Cardiac septum (tissue), 1 donor: ENCODE measurements at regions not wholly inside any gene's neighbourhood (a gene's known extent, or its start where the extent isn't known, plus 50 kb on each side); places are given as distances from the start of the nearest gene placed in this dataset.
"Not testable (repeated sequence)": the region's sequence is repeated elsewhere in the genome, so short reads cannot be mapped to it uniquely, and the experiment has no call there.

Experiments
- DNase-seq: peaks from one replicate; pipeline ENCODE4 v3.0.0-alpha.2; 2020; ENCODE audit warnings: low spot score
- intact Hi-C: fragments of 100-400 bp; cut with DNase I; formaldehyde crosslinking; loops from one replicate; pipeline ENCODE4 v1.14.0; 2022
- donor health status: DM: no; HTN: no; CAD: no.

GRCh38 chr1:188652678-188653077 is 1823.9 kb downstream of the PLA2G4A start:
- no peak for DNase-seq
- intact Hi-C loops = no loop called here

- intact Hi-C loops, DNase-seq: not testable (repeated sequence)
Observed at GRCh38 chr1:188655966-188656365, 1821.7 kb downstream of the BRINP3 start.

- DNase-seq = no peak
- intact Hi-C loops = no loop called here
Observed at GRCh38 chr1:188660572-188660971, 1817.1 kb downstream of the BRINP3 start.

GRCh38 chr1:188665477-188665876 is 1812.2 kb downstream of the BRINP3 start:
- intact Hi-C loops = no loop called here
- no peak for DNase-seq

GRCh38 chr1:188668083-188668482 is 1809.6 kb downstream of the BRINP3 start:
- intact Hi-C loops = no loop called here
- DNase-seq = no peak

- DNase-seq = no peak
- intact Hi-C loops = no loop called here
Observed at GRCh38 chr1:188669728-188670382, 1807.8 kb downstream of the BRINP3 start.

GRCh38 chr1:188670837-188671236 is 1806.8 kb downstream of the BRINP3 start:
- intact Hi-C loops = no loop called here
- no peak for DNase-seq

- intact Hi-C loops = no loop called here
- no peak for DNase-seq
Observed at GRCh38 chr1:188672153-188672552, 1805.5 kb downstream of the BRINP3 start.

GRCh38 chr1:188689542-188689941 is 1788.1 kb downstream of the BRINP3 start:
- no peak for DNase-seq
- intact Hi-C loops = no loop called here

- intact Hi-C loops = no loop called here
Observed at GRCh38 chr1:188700116-188700515, 1777.5 kb downstream of the BRINP3 start.

GRCh38 chr1:188706742-188707141 is 1770.9 kb downstream of the BRINP3 start:
- intact Hi-C loops = no loop called here

More at GRCh38 chr1:188700116-188700515, 1777.5 kb downstream of the BRINP3 start:
- no peak for DNase-seq

GRCh38 chr1:188708795-188709535 is 1768.7 kb downstream of the BRINP3 start:
- intact Hi-C loops = no loop called here
- DNase-seq = no peak

More at GRCh38 chr1:188706742-188707141, 1770.9 kb downstream of the BRINP3 start:
- DNase-seq = no peak

- no peak for DNase-seq
- intact Hi-C loops = no loop called here
Observed at GRCh38 chr1:188715566-188715965, 1762.1 kb downstream of the BRINP3 start.

GRCh38 chr1:188719735-188720134 is 1757.9 kb downstream of the BRINP3 start:
- intact Hi-C loops = no loop called here
- no peak for DNase-seq

- intact Hi-C loops = no loop called here
- no peak for DNase-seq
Observed at GRCh38 chr1:188723332-188724020, 1754.2 kb downstream of the BRINP3 start.

GRCh38 chr1:188729039-188729438 is 1748.6 kb downstream of the BRINP3 start:
- intact Hi-C loops = no loop called here
- DNase-seq = no peak

- DNase-seq = no peak
- intact Hi-C loops = no loop called here
Observed at GRCh38 chr1:188735567-188735966, 1742.1 kb downstream of the BRINP3 start.

- intact Hi-C loops, DNase-seq: not testable (repeated sequence)
Observed at GRCh38 chr1:188749275-188749674, 1728.4 kb downstream of the BRINP3 start.

GRCh38 chr1:188752027-188752426 is 1725.6 kb downstream of the BRINP3 start:
- DNase-seq, intact Hi-C loops: not testable (repeated sequence)

GRCh38 chr1:188757747-188758146 is 1719.9 kb downstream of the BRINP3 start:
- intact Hi-C loops, DNase-seq: not testable (repeated sequence)

- DNase-seq = no peak
- intact Hi-C loops = no loop called here
Observed at GRCh38 chr1:188761226-188761625, 1716.4 kb downstream of the BRINP3 start.
